ENCODE measurements at regions not wholly inside any gene's neighbourhood (a gene's known extent, or its start where the extent isn't known, plus 50 kb on each side); places are given as distances from the start of the nearest gene placed in this dataset.

DNA sequence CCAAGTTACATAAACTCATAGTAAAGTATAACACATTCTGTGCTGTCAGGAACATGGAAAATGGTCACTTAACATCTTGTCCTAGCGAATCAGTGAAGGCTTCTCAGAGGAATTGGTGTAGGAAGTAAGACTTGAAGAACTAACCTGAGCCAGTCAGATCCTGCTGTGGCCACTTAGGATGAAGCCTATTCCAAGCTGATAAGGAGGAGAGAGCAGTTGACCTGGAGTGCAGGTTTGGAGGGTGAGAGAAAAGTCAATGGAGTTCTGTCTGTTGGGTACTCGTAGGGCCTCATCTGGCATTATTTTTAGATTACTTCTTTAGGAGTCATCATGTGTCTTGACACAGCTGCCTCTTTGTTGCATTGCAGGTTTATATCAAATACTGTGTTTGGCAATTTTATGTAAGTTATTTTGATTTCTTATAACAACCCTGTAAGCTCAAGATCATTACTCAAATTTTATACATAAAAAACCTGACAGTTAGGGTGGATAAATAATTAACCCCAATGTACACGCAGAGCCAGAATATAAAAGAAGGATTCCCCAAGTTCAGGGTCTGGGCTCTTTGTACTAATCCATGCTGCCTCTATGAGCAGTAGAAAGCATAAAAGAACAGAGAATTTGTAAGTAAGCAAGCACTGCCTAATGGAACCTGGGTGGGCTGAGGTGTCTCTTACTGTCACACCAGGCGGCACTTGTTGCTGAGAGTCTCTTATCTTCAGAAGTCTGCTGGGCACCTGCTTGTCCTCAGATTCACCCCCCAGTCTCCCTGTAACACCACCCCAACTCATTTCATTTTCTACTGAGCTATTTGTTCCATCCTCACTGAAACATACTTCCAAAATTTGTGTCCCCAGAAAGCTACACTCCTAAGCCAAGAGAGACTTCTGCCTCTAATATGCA lies 252.1 kb upstream of the NT5C1B start:
- H3K27ac Mint-ChIP-seq (ENCODE audit: unreplicated experiment), result no peak overlapping the region
- peaks cover 14% of the 10 kb centered on the region for H3K4me1 Mint-ChIP-seq (ENCODE audit: unreplicated experiment)
- no peaks in the 10 kb centered on the region for H3K27me3 Mint-ChIP-seq (ENCODE audit: unreplicated experiment)
- H3K9me3 Mint-ChIP-seq (ENCODE audit: unreplicated experiment), result no peaks in the 10 kb centered on the region
- TF ChIP-seq CTCF (IDR thresholded peaks at IDR 0.05; ENCODE audit: unreplicated experiment), result no peak
- DNase-seq (ENCODE audit: low spot score), result no peak
- no peaks in the 10 kb centered on the region for H3K36me3 Mint-ChIP-seq (ENCODE audit: low read depth, unreplicated experiment)
- H3K4me3 Mint-ChIP-seq (ENCODE audit: unreplicated experiment), result no peak overlapping the region

- no peaks in the 10 kb centered on the region for H3K9me3 Mint-ChIP-seq (ENCODE audit: unreplicated experiment)
- H3K4me3 Mint-ChIP-seq (ENCODE audit: unreplicated experiment), result no peak overlapping the region
- H3K27ac Mint-ChIP-seq (ENCODE audit: unreplicated experiment), result no peak overlapping the region
- H3K4me1 Mint-ChIP-seq (ENCODE audit: unreplicated experiment), result peaks cover 23% of the 10 kb centered on the region
- no peaks in the 10 kb centered on the region for H3K36me3 Mint-ChIP-seq (ENCODE audit: low read depth, unreplicated experiment)
- DNase-seq (ENCODE audit: low spot score), result no peak
- no peaks in the 10 kb centered on the region for H3K27me3 Mint-ChIP-seq (ENCODE audit: unreplicated experiment)
- no peak for TF ChIP-seq CTCF (IDR thresholded peaks at IDR 0.05; ENCODE audit: unreplicated experiment)
These were observed 247.9 kb upstream of the NT5C1B start for GRCh38 chr2:18837240-18837639.

DNA sequence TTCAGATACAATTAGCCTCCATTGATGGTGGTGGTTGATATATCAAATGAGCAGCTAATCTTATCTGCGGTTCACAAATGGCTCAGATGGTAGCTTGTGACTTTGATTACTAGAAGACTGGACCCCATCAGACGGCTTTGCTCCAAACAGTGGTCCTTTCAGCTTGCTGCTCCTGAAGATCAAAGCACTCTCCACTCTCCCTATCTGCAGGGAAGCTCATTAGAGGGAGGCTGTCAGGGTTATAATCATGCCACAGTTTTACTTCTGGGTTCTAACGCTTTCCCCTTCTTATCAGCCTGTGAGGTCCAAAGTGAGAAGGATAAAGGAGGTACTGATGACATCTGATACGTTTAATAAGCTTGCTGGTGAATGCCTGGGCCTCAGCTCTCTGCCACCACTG lies 247.1 kb upstream of the NT5C1B start:
- H3K4me1 Mint-ChIP-seq (ENCODE audit: unreplicated experiment), result peaks cover 23% of the 10 kb centered on the region
- no peak for DNase-seq (ENCODE audit: low spot score)
- H3K27me3 Mint-ChIP-seq (ENCODE audit: unreplicated experiment), result no peaks in the 10 kb centered on the region
- no peak overlapping the region for H3K27ac Mint-ChIP-seq (ENCODE audit: unreplicated experiment)
- no peaks in the 10 kb centered on the region for H3K36me3 Mint-ChIP-seq (ENCODE audit: low read depth, unreplicated experiment)
- TF ChIP-seq CTCF (IDR thresholded peaks at IDR 0.05; ENCODE audit: unreplicated experiment), result no peak
- H3K9me3 Mint-ChIP-seq (ENCODE audit: unreplicated experiment), result no peaks in the 10 kb centered on the region
- no peak overlapping the region for H3K4me3 Mint-ChIP-seq (ENCODE audit: unreplicated experiment)

DNA sequence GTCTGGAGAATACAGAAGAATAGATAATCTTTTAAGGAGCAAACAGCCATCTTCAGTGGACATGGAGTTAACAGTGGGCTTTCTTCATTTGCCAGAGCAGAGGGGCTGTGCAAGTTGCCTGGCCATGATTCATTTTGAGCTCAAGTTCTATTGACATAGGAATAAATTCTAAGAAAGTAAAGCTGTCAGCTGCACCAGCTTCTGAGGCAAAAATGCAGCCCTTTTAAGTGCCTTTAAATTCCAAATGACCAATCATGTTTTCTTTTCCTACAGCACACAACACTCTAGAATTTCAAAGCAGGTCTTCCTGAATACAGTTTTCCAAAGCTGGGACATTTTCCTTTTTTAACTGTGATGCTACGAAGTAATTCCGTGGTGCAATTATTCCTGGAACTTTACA lies 246.4 kb upstream of the NT5C1B start:
- Mint-ChIP-seq H3K27ac (ENCODE audit: unreplicated experiment) (no peak overlapping the region), H3K4me3 (ENCODE audit: unreplicated experiment) (no peak overlapping the region), H3K36me3 (ENCODE audit: low read depth, unreplicated experiment) (no peaks in the 10 kb centered on the region), H3K9me3 (ENCODE audit: unreplicated experiment) (no peaks in the 10 kb centered on the region), H3K4me1 (ENCODE audit: unreplicated experiment) (peaks cover 23% of the 10 kb centered on the region), H3K27me3 (ENCODE audit: unreplicated experiment) (no peaks in the 10 kb centered on the region)
- TF ChIP-seq CTCF (IDR thresholded peaks at IDR 0.05; ENCODE audit: unreplicated experiment), result no peak
- no peak for DNase-seq (ENCODE audit: low spot score)

- TF ChIP-seq CTCF (IDR thresholded peaks at IDR 0.05; ENCODE audit: unreplicated experiment), result no peak
- Mint-ChIP-seq H3K9me3 (ENCODE audit: unreplicated experiment) (no peaks in the 10 kb centered on the region), H3K27me3 (ENCODE audit: unreplicated experiment) (no peaks in the 10 kb centered on the region), H3K4me1 (ENCODE audit: unreplicated experiment) (peaks cover 23% of the 10 kb centered on the region), H3K36me3 (ENCODE audit: low read depth, unreplicated experiment) (no peaks in the 10 kb centered on the region), H3K27ac (ENCODE audit: unreplicated experiment) (no peak overlapping the region), H3K4me3 (ENCODE audit: unreplicated experiment) (no peak overlapping the region)
- DNase-seq (ENCODE audit: low spot score), result no peak
These were observed 245.0 kb upstream of the NT5C1B start for GRCh38 chr2:18834341-18834740.
